SK-N-MC (cell line): ENCODE measurements at regions not wholly inside any gene's neighbourhood (a gene's known extent, or its start where the extent isn't known, plus 50 kb on each side); places are given as distances from the start of the nearest gene placed in this dataset.
"Not testable (repeated sequence)": the region's sequence is repeated elsewhere in the genome, so short reads cannot be mapped to it uniquely, and the experiment has no call there.

ENCODE experiments used
- DNase-seq: peaks from one replicate; pipeline ENCODE4 v3.0.0-alpha.2; 2011; ENCODE audit warnings: low read depth, low spot score
- H3K27ac ChIP-seq: fragments of 200-600 bp; sonication (generic); 2 replicates; pipeline ENCODE4 v1.5.1; 2016; ENCODE audit warnings: mixed run types
- H3K36me3 ChIP-seq: fragments of 200-600 bp; sonication (generic); 2 replicates; pipeline ENCODE4 v1.6.1; 2017; ENCODE audit warnings: antibody characterized with exemption, low read length, mixed read lengths; ENCODE audit not compliant: insufficient read depth
- H3K4me3 ChIP-seq: fragments of 200-600 bp; sonication (generic); 2 replicates; pipeline ENCODE4 v1.5.1; 2016
- H3K9ac ChIP-seq: fragments of 200-600 bp; sonication (generic); 2 replicates; pipeline ENCODE4 v1.8.0; 2017; ENCODE audit warnings: mixed run types, mixed read lengths; ENCODE audit not compliant: insufficient read length
- H3K9me3 ChIP-seq: fragments of 200-600 bp; sonication (generic); 2 replicates; pipeline ENCODE4 v1.6.1; 2017; ENCODE audit warnings: low read depth, mild to moderate bottlenecking, antibody characterized with exemption, low read length, moderate library complexity, mixed read lengths

DNA sequence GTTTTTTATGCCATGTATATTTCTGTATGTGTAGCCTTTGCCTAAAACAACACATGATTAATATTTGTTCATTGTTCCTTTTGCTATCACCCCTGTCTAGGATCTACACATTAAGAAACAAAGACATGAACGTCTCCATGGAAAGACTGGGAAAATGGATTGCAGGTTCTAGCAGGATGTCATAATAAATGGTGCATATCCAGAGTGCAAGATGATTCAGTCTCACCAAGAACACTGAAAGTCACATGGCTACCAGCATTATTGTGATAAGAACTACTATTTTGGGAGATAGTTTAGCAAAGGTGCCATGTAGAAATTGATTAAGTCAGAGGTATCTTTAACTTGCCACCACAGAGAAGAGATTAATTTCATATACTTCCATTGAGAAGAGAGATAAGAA is 398.3 kb downstream of the OR4F29 start:
- not testable (repeated sequence) for H3K4me3 ChIP-seq, H3K36me3 ChIP-seq, H3K9me3 ChIP-seq, H3K9ac ChIP-seq, DNase-seq, H3K27ac ChIP-seq

DNA sequence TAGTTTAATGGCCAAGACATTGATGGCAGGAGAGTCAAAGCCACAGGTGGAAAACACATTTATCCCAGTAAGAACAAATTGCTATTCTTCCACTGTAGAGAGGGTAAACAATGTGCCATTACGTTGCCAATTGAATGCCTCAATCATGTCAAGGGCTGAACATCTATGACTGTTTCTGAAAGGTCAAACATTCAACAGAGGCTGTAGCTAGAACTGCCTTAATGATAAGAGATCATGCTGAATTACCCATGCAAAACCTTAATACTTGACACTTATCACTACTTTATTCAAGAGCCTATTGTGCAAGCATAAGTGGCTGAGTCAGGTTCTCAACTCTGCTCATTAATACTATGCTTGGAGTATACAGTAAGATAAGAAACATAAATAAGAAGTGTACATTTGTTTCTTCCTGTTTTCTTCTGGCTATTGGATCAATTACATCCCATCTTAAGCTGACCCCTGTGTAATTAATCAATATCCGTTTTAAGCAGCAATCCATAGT is 409.5 kb downstream of the OR4F29 start:
- not testable (repeated sequence) for H3K9ac ChIP-seq, H3K4me3 ChIP-seq, H3K9me3 ChIP-seq, H3K36me3 ChIP-seq, H3K27ac ChIP-seq, DNase-seq

DNA sequence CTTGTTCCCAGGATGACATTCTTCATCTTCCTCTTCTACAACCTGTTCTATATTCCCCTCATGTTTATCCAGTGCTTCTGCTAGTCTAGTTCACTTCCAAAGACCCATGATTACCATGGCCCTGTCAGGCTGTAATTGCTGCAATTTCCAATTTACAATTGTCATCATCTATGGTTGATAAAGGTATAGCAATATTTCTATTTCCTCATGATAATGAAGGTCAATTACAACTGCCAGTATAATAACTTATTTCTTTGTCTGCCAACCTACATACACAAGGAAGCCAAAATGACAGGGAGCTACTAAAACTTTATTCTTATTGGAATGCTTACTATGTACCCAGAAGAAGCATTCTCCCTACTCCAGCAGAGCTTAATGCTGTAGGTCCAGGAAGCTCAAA is 410.3 kb downstream of the OR4F29 start:
- H3K27ac ChIP-seq, DNase-seq, H3K4me3 ChIP-seq, H3K9ac ChIP-seq, H3K36me3 ChIP-seq, H3K9me3 ChIP-seq: not testable (repeated sequence)

DNA sequence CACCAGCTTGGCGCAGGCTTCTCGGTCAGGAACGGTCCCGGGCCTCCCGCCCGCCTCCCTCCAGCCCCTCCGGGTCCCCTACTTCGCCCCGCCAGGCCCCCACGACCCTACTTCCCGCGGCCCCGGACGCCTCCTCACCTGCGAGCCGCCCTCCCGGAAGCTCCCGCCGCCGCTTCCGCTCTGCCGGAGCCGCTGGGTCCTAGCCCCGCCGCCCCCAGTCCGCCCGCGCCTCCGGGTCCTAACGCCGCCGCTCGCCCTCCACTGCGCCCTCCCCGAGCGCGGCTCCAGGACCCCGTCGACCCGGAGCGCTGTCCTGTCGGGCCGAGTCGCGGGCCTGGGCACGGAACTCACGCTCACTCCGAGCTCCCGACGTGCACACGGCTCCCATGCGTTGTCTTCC is 422.3 kb downstream of the OR4F29 start:
- not testable (repeated sequence) for DNase-seq, H3K27ac ChIP-seq, H3K9me3 ChIP-seq, H3K9ac ChIP-seq, H3K36me3 ChIP-seq, H3K4me3 ChIP-seq

DNA sequence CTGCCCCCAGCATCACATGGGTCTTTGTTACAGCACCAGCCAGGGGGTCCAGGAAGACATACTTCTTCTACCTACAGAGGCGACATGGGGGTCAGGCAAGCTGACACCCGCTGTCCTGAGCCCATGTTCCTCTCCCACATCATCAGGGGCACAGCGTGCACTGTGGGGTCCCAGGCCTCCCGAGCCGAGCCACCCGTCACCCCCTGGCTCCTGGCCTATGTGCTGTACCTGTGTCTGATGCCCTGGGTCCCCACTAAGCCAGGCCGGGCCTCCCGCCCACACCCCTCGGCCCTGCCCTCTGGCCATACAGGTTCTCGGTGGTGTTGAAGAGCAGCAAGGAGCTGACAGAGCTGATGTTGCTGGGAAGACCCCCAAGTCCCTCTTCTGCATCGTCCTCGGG is 434.2 kb downstream of the OR4F29 start:
- not testable (repeated sequence) for DNase-seq

DNA sequence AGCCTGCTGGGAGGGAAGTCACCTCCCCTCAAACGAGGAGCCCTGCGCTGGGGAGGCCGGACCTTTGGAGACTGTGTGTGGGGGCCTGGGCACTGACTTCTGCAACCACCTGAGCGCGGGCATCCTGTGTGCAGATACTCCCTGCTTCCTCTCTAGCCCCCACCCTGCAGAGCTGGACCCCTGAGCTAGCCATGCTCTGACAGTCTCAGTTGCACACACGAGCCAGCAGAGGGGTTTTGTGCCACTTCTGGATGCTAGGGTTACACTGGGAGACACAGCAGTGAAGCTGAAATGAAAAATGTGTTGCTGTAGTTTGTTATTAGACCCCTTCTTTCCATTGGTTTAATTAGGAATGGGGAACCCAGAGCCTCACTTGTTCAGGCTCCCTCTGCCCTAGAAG is 435.5 kb downstream of the OR4F29 start:
- not testable (repeated sequence) for H3K9ac ChIP-seq, H3K4me3 ChIP-seq, DNase-seq, H3K36me3 ChIP-seq, H3K9me3 ChIP-seq, H3K27ac ChIP-seq

More for the DNA sequence above, 434.2 kb downstream of the OR4F29 start:
- H3K9ac ChIP-seq, H3K9me3 ChIP-seq, H3K4me3 ChIP-seq, H3K27ac ChIP-seq, H3K36me3 ChIP-seq: not testable (repeated sequence)

DNA sequence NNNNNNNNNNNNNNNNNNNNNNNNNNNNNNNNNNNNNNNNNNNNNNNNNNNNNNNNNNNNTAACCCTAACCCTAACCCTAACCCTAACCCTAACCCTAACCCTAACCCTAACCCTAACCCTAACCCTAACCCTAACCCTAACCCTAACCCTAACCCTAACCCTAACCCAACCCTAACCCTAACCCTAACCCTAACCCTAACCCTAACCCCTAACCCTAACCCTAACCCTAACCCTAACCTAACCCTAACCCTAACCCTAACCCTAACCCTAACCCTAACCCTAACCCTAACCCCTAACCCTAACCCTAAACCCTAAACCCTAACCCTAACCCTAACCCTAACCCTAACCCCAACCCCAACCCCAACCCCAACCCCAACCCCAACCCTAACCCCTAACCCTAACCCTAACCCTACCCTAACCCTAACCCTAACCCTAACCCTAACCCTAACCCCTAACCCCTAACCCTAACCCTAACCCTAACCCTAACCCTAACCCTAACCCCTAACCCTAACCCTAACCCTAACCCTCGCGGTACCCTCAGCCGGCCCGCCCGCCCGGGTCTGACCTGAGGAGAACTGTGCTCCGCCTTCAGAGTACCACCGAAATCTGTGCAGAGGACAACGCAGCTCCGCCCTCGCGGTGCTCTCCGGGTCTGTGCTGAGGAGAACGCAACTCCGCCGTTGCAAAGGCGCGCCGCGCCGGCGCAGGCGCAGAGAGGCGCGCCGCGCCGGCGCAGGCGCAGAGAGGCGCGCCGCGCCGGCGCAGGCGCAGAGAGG is 441.3 kb downstream of the OR4F29 start:
- H3K36me3 ChIP-seq, H3K27ac ChIP-seq, H3K4me3 ChIP-seq, H3K9me3 ChIP-seq, DNase-seq, H3K9ac ChIP-seq: not testable (repeated sequence)
